Testis (tissue), 2 donors: ENCODE measurements at regions not wholly inside any gene's neighbourhood (a gene's known extent, or its start where the extent isn't known, plus 50 kb on each side); places are given as distances from the start of the nearest gene placed in this dataset.

Experiments used
- CTCF ChIP-seq, 3 experiments: fragments of 450-650 bp in 2 of 3; fragments of 200-600 bp in 1 of 3; sonication (generic) in 1 of 3; IDR thresholded peaks; one replicate each; pipeline ENCODE4 v1.5.1; 2016 to 2019; ENCODE audit warnings: antibody characterized with exemption in 3 of 3, mild to moderate bottlenecking in 2 of 3, moderate library complexity in 1 of 3
- POLR2A ChIP-seq: fragments of 450-650 bp; IDR thresholded peaks from one replicate; pipeline ENCODE4 v1.6.1; 2017; ENCODE audit warnings: antibody characterized with exemption, mild to moderate bottlenecking, moderate library complexity

DNA sequence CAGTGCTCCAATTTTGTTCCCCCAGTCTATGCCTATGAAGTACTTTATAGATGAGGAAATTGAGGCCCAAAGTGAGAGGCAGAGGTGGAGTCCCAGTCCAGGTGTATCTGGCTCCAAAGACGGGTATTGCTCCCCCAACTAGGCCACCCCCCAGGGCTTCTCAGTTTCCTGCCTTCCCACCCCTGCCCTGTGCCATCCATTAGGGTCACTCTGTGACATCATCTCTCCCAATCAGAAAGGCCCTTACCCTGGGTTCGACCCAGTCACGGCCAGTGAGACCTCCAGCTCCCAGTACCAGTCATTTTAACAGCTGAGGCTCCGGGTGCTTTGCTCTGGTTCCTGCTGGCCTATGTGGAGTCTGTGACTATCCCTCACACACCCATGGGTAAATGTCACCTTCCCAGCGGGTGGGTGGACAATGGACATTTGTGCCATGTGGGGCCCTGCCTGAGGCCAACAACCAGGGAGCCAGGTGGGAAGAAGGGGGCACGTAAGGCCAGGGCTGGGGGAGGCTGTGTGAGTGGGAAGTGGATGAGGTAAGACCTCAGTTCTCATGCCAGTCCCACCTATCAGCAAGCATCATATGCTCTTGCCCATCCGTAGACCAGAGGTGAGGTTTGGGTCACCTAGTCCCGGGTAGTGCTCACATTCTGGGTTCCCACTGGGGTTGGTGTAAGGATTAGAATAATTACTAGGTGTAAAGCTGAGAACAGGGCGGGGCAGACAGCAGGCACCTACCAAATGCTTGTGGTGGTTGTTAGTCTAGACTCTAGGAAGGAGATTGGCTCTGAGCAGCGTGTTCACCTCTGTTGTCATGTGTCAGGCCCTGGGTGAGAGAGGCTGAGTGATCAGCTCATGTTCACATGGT, 685.9 kb downstream of the MATN1 start:
- TF ChIP-seq CTCF (IDR thresholded peaks at IDR 0.05) (no peak), POLR2A (no peak)
